ENCODE measurements at regions not wholly inside any gene's neighbourhood (a gene's known extent, or its start where the extent isn't known, plus 50 kb on each side); places are given as distances from the start of the nearest gene placed in this dataset.

DNA sequence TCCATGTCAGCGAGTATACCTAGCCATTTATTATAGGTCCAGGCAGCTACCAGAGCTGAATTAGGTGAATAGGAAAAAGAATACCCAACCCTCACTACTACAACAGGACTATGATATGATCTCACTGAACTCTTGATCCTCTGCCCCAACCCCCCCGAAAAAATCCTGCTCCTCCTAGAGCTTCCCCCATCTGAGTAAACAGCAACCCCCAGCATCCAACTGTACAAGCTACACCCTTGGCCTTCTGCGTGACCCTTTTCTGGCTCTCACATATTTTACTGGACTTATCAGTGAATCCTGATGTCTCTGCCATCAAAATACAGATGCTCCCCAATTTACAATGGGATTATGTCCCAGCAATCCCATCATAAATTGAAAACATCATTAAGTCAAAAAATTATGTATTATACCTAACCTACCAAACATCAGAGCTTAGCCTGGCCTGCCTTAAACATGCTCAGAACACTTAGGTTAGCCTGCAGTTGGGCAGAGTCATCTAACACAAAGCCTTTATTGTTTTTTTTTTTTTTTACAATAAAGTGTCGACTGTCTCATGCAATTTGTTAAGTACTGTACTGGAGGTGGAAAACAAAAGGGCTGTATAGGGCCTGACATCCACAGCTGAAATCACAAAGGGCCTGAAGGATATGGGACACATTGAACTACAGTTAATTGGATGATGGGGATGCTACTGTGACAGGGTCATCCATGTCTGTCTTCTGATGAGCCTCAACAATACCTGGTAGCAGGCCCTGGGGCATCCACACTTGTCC lies 128.9 kb upstream of the ERCC6L2 start:
- Histone ChIP-seq H4K20me1 (ENCODE audit: insufficient read depth, low read length) (no peaks in the 10 kb centered on the region), H3K36me3 (ENCODE audit: control insufficient read depth, insufficient read depth, low read length) (no peaks in the 10 kb centered on the region), H4K91ac (ENCODE audit: insufficient read depth, low read depth, low read length) (no peak overlapping the region), H3K27me3 (ENCODE audit: control insufficient read depth, insufficient read depth, low read length) (peaks cover 3% of the 10 kb centered on the region), H3K9me3 (ENCODE audit: control insufficient read depth, insufficient read depth, low read length) (no peaks in the 10 kb centered on the region), H2BK5ac (ENCODE audit: low read depth, low read length, poor library complexity, severe bottlenecking) (no peak overlapping the region), H3K4ac (ENCODE audit: low read depth, low read length) (no peak overlapping the region), H2BK20ac (ENCODE audit: low read depth, low read length) (no peak overlapping the region), H3K27ac (ENCODE audit: insufficient read depth, low read length) (no peak overlapping the region), H2BK120ac (ENCODE audit: low read depth, low read length) (no peak overlapping the region), H3K9me1 (ENCODE audit: insufficient read depth, low read length) (no peaks in the 10 kb centered on the region), H3K4me1 (ENCODE audit: control insufficient read depth, insufficient read depth, low read length) (peaks cover 4% of the 10 kb centered on the region; the same call in 1 of the 2 replicates), H2AK9ac (replicated peaks; ENCODE audit: low read depth, low read length, poor library complexity) (no peak overlapping the region), H3K4me2 (ENCODE audit: low read depth, low read length) (no peak overlapping the region), H2AK5ac (ENCODE audit: low read depth, low read length) (no peak overlapping the region), H2AFZ (replicated peaks; ENCODE audit: low read length, poor library complexity) (no peak overlapping the region), H3K9ac (ENCODE audit: low read depth, low read length) (no peak overlapping the region), H3K4me3 (ENCODE audit: insufficient read depth, low read depth, low read length) (no peak overlapping the region), H3K56ac (ENCODE audit: extremely low read depth, insufficient read depth, low read length) (no peak overlapping the region), H4K5ac (ENCODE audit: low read depth, low read length) (no peak overlapping the region), H3K79me1 (ENCODE audit: low read depth in 1 of 2, low read length in 2 of 2) (no peaks in the 10 kb centered on the region), H3K14ac (replicated peaks; ENCODE audit: low read depth, low read length) (no peak overlapping the region), H3K23ac (ENCODE audit: low read depth, low read length) (no peak overlapping the region), H2BK15ac (ENCODE audit: low read depth, low read length) (no peak overlapping the region), H4K8ac (ENCODE audit: low read depth in 2 of 2, low read length in 2 of 2) (no peak overlapping the region), H3K18ac (ENCODE audit: low read depth, low read length) (no peak overlapping the region)
- BruUV-seq (replicated peaks), result no TSS peak
- 80% methylated on average over 1 of the region's 4 CpGs; no CpG with 5 or more reads in 1 of the 2 experiments for WGBS, 2 experiments (ENCODE audit: extremely low coverage in 2 of 2, insufficient read length in 1 of 2)
- dilution Hi-C loops (cut with HindIII; ENCODE audit: low sequenced_read_pairs, unreplicated experiment) (no loop called here), intact Hi-C loops (cut with micrococcal nuclease) (no loop called here), in situ Hi-C loops (cut with MboI; ENCODE audit: low sequenced_read_pairs) (loop anchor here (25.0 kb wide), 1 partner anchor 466 kb away; no protein-coding TSS in a partner anchor)
- ATAC-seq (ENCODE audit: low read depth) (no peak), DNase-seq (no peak)
- ChIA-PET CTCF (interaction anchor here (0.7 to 0.9 kb wide), 2 partner anchors 10 to 20 kb away, joined by 3 to 5 read pairs; no protein-coding TSS in a partner anchor), POLR2A (ENCODE audit: unreplicated experiment) (no interaction called here)
- TF ChIP-seq RCOR1 (IDR thresholded peaks at IDR 0.05; ENCODE audit: insufficient replicate concordance, low read length), result no peak
